OCI-LY3 (cell line): ENCODE measurements at regions not wholly inside any gene's neighbourhood (a gene's known extent, or its start where the extent isn't known, plus 50 kb on each side); places are given as distances from the start of the nearest gene placed in this dataset.

Experiments
- H2AFZ ChIP-seq: fragments of 200-600, 300-600 bp; shearing (Covaris generic); 2 replicates; pipeline ENCODE4 v1.6.0; 2014; ENCODE audit warnings: antibody characterized with exemption, low read depth, low read length
- H3K27ac ChIP-seq: fragments of 200-600, 300-600 bp; sonication (generic); 2 replicates; pipeline ENCODE4 v1.5.1; 2014; ENCODE audit warnings: mild to moderate bottlenecking, low read length, moderate library complexity, mixed read lengths
- H3K27me3 ChIP-seq: fragments of 200-600, 300-600 bp; sonication (generic); 2 replicates; pipeline ENCODE4 v1.6.1; 2014; ENCODE audit warnings: low read depth, low read length, mixed read lengths
- H3K36me3 ChIP-seq: fragments of 200-600, 300-600 bp; sonication (generic); replicated peaks from 2 replicates; pipeline ENCODE3; 2014; ENCODE audit warnings: low read depth, low read length, mixed read lengths
- H3K4me1 ChIP-seq: fragments of 300-600, 200-600 bp; sonication (generic); 2 replicates; pipeline ENCODE4 v1.6.1; 2014; ENCODE audit warnings: low read length, mixed read lengths
- H3K4me2 ChIP-seq: fragments of 200-600, 300-600 bp; sonication (generic); 2 replicates; pipeline ENCODE4 v1.6.1; 2014; ENCODE audit warnings: low read length, mixed read lengths
- H3K4me3 ChIP-seq: fragments of 300-600, 200-600 bp; sonication (generic); 2 replicates; pipeline ENCODE4 v1.5.1; 2014; ENCODE audit warnings: antibody characterized with exemption, mild to moderate bottlenecking, low read length, moderate library complexity
- H3K79me2 ChIP-seq: fragments of 300-600, 200-600 bp; shearing (Covaris generic); 2 replicates; pipeline ENCODE4 v1.6.1; 2014; ENCODE audit warnings: mild to moderate bottlenecking, low read length, mixed read lengths
- H3K9ac ChIP-seq: fragments of 300-600, 200-600 bp; shearing (Covaris generic); 2 replicates; pipeline ENCODE4 v1.6.0; 2014; ENCODE audit warnings: mild to moderate bottlenecking, low read length, moderate library complexity
- H3K9me3 ChIP-seq: fragments of 200-600, 300-600 bp; shearing (Covaris generic); 2 replicates; pipeline ENCODE4 v1.6.1; 2014; ENCODE audit warnings: low read length, mixed read lengths; ENCODE audit not compliant: insufficient read depth
- H4K20me1 ChIP-seq: fragments of 200-600, 300-600 bp; sonication (generic); 2 replicates; pipeline ENCODE4 v1.6.1; 2016; ENCODE audit warnings: low read length, mixed read lengths; ENCODE audit not compliant: insufficient read depth
- CTCF ChIP-seq: fragments of 200-600, 300-600 bp; sonication (generic); IDR thresholded peaks from 2 replicates; pipeline ENCODE4 v1.5.1; 2014; ENCODE audit warnings: antibody characterized with exemption, low read length, low read depth
- EZH2phosphoT487 ChIP-seq: fragments of 200-600 bp; shearing (Covaris generic); IDR thresholded peaks from 2 replicates; pipeline ENCODE4 v1.6.1; 2018; ENCODE audit warnings: antibody characterized with exemption, mixed run types, low read depth

GRCh38 chr2:137842430-137842829 is 121.8 kb upstream of the HNMT start:
- no peak overlapping the region for H3K4me2 ChIP-seq
- no peaks in the 10 kb centered on the region for H3K4me1 ChIP-seq
- H4K20me1 ChIP-seq: no peaks in the 10 kb centered on the region

GRCh38 chr2:137842952-137843351 is 121.3 kb upstream of the HNMT start:
- Histone ChIP-seq H3K27me3 (peaks cover 3% of the 10 kb centered on the region; the same call in 1 of the 2 replicates), H3K4me1 (no peaks in the 10 kb centered on the region), H2AFZ (no peak overlapping the region), H3K4me2 (no peak overlapping the region), H3K79me2 (no peaks in the 10 kb centered on the region), H3K27ac (no peak overlapping the region), H3K36me3 (no peaks in the 10 kb centered on the region), H3K9ac (no peak overlapping the region), H3K9me3 (no peaks in the 10 kb centered on the region), H4K20me1 (no peaks in the 10 kb centered on the region), H3K4me3 (no peak overlapping the region)
- TF ChIP-seq EZH2phosphoT487 (no peak), CTCF (no peak)

More at GRCh38 chr2:137842430-137842829, 121.8 kb upstream of the HNMT start:
- Histone ChIP-seq H3K36me3 (no peaks in the 10 kb centered on the region), H3K79me2 (no peaks in the 10 kb centered on the region), H3K4me3 (no peak overlapping the region), H3K27ac (no peak overlapping the region), H3K9ac (no peak overlapping the region), H3K27me3 (peaks cover 3% of the 10 kb centered on the region; the same call in 1 of the 2 replicates), H2AFZ (no peak overlapping the region), H3K9me3 (no peaks in the 10 kb centered on the region)
- TF ChIP-seq EZH2phosphoT487 (no peak), CTCF (no peak)

GRCh38 chr2:137845422-137845821 is 118.9 kb upstream of the HNMT start:
- Histone ChIP-seq H2AFZ (no peak overlapping the region), H3K4me3 (no peak overlapping the region), H3K36me3 (no peaks in the 10 kb centered on the region), H3K4me2 (no peak overlapping the region), H3K27me3 (peaks cover under 1% of the 10 kb centered on the region; the same call in 1 of the 2 replicates), H3K27ac (no peak overlapping the region), H3K9me3 (no peaks in the 10 kb centered on the region), H3K4me1 (no peaks in the 10 kb centered on the region), H4K20me1 (no peaks in the 10 kb centered on the region), H3K9ac (no peak overlapping the region), H3K79me2 (no peaks in the 10 kb centered on the region)
- no peak for TF ChIP-seq CTCF
- TF ChIP-seq EZH2phosphoT487: no peak

- Histone ChIP-seq H3K9me3 (no peaks in the 10 kb centered on the region), H2AFZ (no peak overlapping the region), H3K9ac (no peak overlapping the region), H4K20me1 (no peaks in the 10 kb centered on the region), H3K27me3 (no peaks in the 10 kb centered on the region), H3K79me2 (no peaks in the 10 kb centered on the region), H3K4me1 (no peaks in the 10 kb centered on the region), H3K27ac (no peak overlapping the region), H3K36me3 (no peaks in the 10 kb centered on the region), H3K4me2 (no peak overlapping the region), H3K4me3 (no peak overlapping the region)
- TF ChIP-seq CTCF (no peak), EZH2phosphoT487 (no peak)
These were observed 117.3 kb upstream of the HNMT start for GRCh38 chr2:137846993-137847392.
